ENCODE measurements at regions not wholly inside any gene's neighbourhood (a gene's known extent, or its start where the extent isn't known, plus 50 kb on each side); places are given as distances from the start of the nearest gene placed in this dataset.

- Histone ChIP-seq H3K9me3 (ENCODE audit: control insufficient read depth in 4 of 4, low read length in 3 of 4) (peaks cover 0 to 5% (median 2%) of the 10 kb centered on the region in 4 donors), H3K9ac (ENCODE audit: low read depth in 1 of 2, low read length in 2 of 2) (no peak overlapping the region), H3K36me3 (ENCODE audit: control insufficient read depth in 4 of 4, insufficient read depth in 3 of 4, low read depth in 1 of 4, low read length in 3 of 4) (no peaks in the 10 kb centered on the region), H3K27ac (ENCODE audit: low read depth in 1 of 2, low read length in 2 of 2) (no peak overlapping the region), H3K4me3 (ENCODE audit: low read depth in 1 of 3, low read length in 3 of 3) (no peak overlapping the region), H3K27me3 (ENCODE audit: control insufficient read depth in 4 of 4, insufficient read depth in 4 of 4, low read length in 3 of 4) (no peaks in the 10 kb centered on the region), H3K4me1 (ENCODE audit: control insufficient read depth in 4 of 4, insufficient read depth in 4 of 4, low read length in 3 of 4) (no peaks in the 10 kb centered on the region)
- TF ChIP-seq HNF4G (IDR thresholded peaks at IDR 0.05) (no peak), RAD21 (IDR thresholded peaks at IDR 0.05) (no peak), EGR1 (IDR thresholded peaks at IDR 0.05; ENCODE audit: low read depth in 2 of 2) (no peak), SP1 (IDR thresholded peaks at IDR 0.05) (no peak), NR2F2 (IDR thresholded peaks at IDR 0.05) (no peak), REST (IDR thresholded peaks at IDR 0.05) (no peak), JUND (IDR thresholded peaks at IDR 0.05) (no peak), YY1 (IDR thresholded peaks at IDR 0.05) (no peak), FOXA1 (IDR thresholded peaks at IDR 0.05) (no peak)
- 86% methylated on average over 4 of the region's 4 CpGs for WGBS
- DNase-seq (ENCODE audit: low spot score): no peak
These were observed 256.0 kb downstream of the HAUS1 start for GRCh38 chr18:46360102-46360699.

GRCh38 chr18:46360866-46361265 lies 256.7 kb downstream of the HAUS1 start:
- Histone ChIP-seq H3K9me3 (ENCODE audit: control insufficient read depth in 4 of 4, low read length in 3 of 4) (peaks cover 0 to 5% (median 2%) of the 10 kb centered on the region in 4 donors), H3K27me3 (ENCODE audit: control insufficient read depth in 4 of 4, insufficient read depth in 4 of 4, low read length in 3 of 4) (no peaks in the 10 kb centered on the region), H3K27ac (ENCODE audit: low read depth in 1 of 2, low read length in 2 of 2) (no peak overlapping the region), H3K4me1 (ENCODE audit: control insufficient read depth in 4 of 4, insufficient read depth in 4 of 4, low read length in 3 of 4) (no peaks in the 10 kb centered on the region), H3K4me3 (ENCODE audit: low read depth in 1 of 3, low read length in 3 of 3) (no peak overlapping the region), H3K36me3 (ENCODE audit: control insufficient read depth in 4 of 4, insufficient read depth in 3 of 4, low read depth in 1 of 4, low read length in 3 of 4) (no peaks in the 10 kb centered on the region), H3K9ac (ENCODE audit: low read depth in 1 of 2, low read length in 2 of 2) (no peak overlapping the region)
- TF ChIP-seq ATF3 (IDR thresholded peaks at IDR 0.05) (no peak), JUND (IDR thresholded peaks at IDR 0.05) (no peak), HNF4G (IDR thresholded peaks at IDR 0.05) (no peak), ZBTB33 (IDR thresholded peaks at IDR 0.05) (no peak), YY1 (IDR thresholded peaks at IDR 0.05) (no peak), RXRA (IDR thresholded peaks at IDR 0.05) (no peak), FOXA2 (IDR thresholded peaks at IDR 0.05) (no peak), REST (IDR thresholded peaks at IDR 0.05) (no peak), NR2F2 (IDR thresholded peaks at IDR 0.05) (no peak), FOXA1 (IDR thresholded peaks at IDR 0.05) (no peak), EGR1 (IDR thresholded peaks at IDR 0.05; ENCODE audit: low read depth in 2 of 2) (no peak), CTCF (IDR thresholded peaks at IDR 0.05; ENCODE audit: low read depth, low read length, missing input control) (no peak), MAX (IDR thresholded peaks at IDR 0.05) (no peak), GABPA (IDR thresholded peaks at IDR 0.05 in 1 of 2, conservative IDR thresholded peaks at IDR 0.05 in 1 of 2) (no peak), SP1 (IDR thresholded peaks at IDR 0.05) (no peak), HNF4A (conservative IDR thresholded peaks at IDR 0.05) (no peak)
- no peak for DNase-seq (ENCODE audit: low spot score)
- 75% methylated on average over 3 of the region's 3 CpGs for WGBS

Measured in liver (tissue), 8 donors.